ENCODE measurements at regions not wholly inside any gene's neighbourhood (a gene's known extent, or its start where the extent isn't known, plus 50 kb on each side); places are given as distances from the start of the nearest gene placed in this dataset.

DNA sequence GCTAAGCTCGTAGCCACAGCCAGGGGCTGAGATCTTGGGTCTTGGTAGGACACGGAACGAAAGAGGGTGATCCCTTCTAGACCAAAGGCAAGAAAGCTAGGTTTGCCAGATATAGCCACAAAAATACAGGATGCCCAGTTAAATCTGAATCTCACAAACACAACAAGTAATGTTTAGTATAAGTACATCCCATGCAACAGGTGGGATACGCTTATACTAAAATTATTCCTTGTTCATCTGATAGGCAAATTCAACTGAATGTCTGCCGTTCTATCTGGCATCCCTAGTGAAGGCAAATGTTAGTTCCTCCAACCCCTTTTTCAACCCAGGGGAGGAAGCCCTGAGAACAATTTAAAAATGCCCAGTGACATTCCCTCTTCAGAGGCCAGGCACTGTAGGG is 131.1 kb upstream of the MGMT start:
- no peak for TF ChIP-seq ZNF274 (IDR thresholded peaks at IDR 0.05; ENCODE audit: low read depth, low read length)
- TF ChIP-seq POLR2A (IDR thresholded peaks at IDR 0.05; ENCODE audit: borderline replicate concordance, extremely low read depth, insufficient read depth, insufficient read length) = no peak
- no peak for TF ChIP-seq SP1 (IDR thresholded peaks at IDR 0.05; ENCODE audit: low read depth)
- TF ChIP-seq RAD21 (IDR thresholded peaks at IDR 0.05; ENCODE audit: low read depth) = no peak
- TF ChIP-seq, protein P1, sequence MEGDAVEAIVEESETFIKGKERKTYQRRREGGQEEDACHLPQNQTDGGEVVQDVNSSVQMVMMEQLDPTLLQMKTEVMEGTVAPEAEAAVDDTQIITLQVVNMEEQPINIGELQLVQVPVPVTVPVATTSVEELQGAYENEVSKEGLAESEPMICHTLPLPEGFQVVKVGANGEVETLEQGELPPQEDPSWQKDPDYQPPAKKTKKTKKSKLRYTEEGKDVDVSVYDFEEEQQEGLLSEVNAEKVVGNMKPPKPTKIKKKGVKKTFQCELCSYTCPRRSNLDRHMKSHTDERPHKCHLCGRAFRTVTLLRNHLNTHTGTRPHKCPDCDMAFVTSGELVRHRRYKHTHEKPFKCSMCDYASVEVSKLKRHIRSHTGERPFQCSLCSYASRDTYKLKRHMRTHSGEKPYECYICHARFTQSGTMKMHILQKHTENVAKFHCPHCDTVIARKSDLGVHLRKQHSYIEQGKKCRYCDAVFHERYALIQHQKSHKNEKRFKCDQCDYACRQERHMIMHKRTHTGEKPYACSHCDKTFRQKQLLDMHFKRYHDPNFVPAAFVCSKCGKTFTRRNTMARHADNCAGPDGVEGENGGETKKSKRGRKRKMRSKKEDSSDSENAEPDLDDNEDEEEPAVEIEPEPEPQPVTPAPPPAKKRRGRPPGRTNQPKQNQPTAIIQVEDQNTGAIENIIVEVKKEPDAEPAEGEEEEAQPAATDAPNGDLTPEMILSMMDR (IDR thresholded peaks at IDR 0.05 in 2 of 3, conservative IDR thresholded peaks at IDR 0.05 in 1 of 3; ENCODE audit: borderline replicate concordance in 1 of 3, insufficient read depth in 1 of 3, low read depth in 2 of 3, low read length in 2 of 3) = no peak
- TF ChIP-seq EZH2 (IDR thresholded peaks at IDR 0.05) = no peak
- no peak for TF ChIP-seq YY1 (IDR thresholded peaks at IDR 0.05; ENCODE audit: extremely low read depth, insufficient replicate concordance, low read depth, low read length)
- no peak for TF ChIP-seq JUND (IDR thresholded peaks at IDR 0.05)
- no peak for TF ChIP-seq CBX3 (IDR thresholded peaks at IDR 0.05; ENCODE audit: low read depth)
- TF ChIP-seq ZFX (IDR thresholded peaks at IDR 0.05) = no peak
- TF ChIP-seq, protein P2, sequence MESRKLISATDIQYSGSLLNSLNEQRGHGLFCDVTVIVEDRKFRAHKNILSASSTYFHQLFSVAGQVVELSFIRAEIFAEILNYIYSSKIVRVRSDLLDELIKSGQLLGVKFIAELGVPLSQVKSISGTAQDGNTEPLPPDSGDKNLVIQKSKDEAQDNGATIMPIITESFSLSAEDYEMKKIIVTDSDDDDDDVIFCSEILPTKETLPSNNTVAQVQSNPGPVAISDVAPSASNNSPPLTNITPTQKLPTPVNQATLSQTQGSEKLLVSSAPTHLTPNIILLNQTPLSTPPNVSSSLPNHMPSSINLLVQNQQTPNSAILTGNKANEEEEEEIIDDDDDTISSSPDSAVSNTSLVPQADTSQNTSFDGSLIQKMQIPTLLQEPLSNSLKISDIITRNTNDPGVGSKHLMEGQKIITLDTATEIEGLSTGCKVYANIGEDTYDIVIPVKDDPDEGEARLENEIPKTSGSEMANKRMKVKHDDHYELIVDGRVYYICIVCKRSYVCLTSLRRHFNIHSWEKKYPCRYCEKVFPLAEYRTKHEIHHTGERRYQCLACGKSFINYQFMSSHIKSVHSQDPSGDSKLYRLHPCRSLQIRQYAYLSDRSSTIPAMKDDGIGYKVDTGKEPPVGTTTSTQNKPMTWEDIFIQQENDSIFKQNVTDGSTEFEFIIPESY (IDR thresholded peaks at IDR 0.05; ENCODE audit: extremely low read depth, insufficient replicate concordance, low read length) = no peak
- TF ChIP-seq POLR2AphosphoS5 (IDR thresholded peaks at IDR 0.05; ENCODE audit: low read depth, low read length) = no peak
